ENCODE measurements at regions not wholly inside any gene's neighbourhood (a gene's known extent, or its start where the extent isn't known, plus 50 kb on each side); places are given as distances from the start of the nearest gene placed in this dataset.

DNA sequence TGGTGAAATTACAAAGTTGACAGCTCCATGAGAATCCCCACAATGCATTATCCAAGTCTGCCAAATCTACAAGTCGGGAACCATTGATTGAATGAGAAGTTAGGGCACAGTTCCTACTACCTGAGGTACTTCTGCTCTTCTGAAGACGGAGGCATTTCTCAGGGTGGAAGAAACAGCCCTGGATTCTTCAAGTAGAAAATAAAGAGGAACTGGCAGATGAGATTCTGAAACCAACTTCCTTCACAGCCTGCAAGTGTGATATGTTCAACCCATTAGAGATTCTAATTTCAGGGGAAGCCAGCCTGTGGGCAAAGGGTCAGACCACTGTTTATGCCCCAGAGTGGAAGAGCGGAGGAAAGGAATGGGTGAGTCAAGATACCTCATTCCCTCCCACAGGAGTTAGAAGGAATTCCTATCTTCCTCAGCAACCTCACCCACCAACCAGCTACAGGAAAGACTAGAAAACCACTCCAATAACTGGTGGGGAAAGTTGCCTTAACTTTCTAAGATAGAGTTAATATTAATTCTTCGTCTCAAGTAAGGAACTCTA is 50.5 kb upstream of the BMPER start:
- Histone ChIP-seq H3K4me3 (no peak overlapping the region), H3K27me3 (ENCODE audit: low read depth) (no peaks in the 10 kb centered on the region), H3K36me3 (no peaks in the 10 kb centered on the region), H3K27ac (no peak overlapping the region), H3K9me3 (no peaks in the 10 kb centered on the region), H3K4me1 (no peaks in the 10 kb centered on the region)
- intact Hi-C loops (cut with DNase I): no loop called here
- TF ChIP-seq, protein P1, sequence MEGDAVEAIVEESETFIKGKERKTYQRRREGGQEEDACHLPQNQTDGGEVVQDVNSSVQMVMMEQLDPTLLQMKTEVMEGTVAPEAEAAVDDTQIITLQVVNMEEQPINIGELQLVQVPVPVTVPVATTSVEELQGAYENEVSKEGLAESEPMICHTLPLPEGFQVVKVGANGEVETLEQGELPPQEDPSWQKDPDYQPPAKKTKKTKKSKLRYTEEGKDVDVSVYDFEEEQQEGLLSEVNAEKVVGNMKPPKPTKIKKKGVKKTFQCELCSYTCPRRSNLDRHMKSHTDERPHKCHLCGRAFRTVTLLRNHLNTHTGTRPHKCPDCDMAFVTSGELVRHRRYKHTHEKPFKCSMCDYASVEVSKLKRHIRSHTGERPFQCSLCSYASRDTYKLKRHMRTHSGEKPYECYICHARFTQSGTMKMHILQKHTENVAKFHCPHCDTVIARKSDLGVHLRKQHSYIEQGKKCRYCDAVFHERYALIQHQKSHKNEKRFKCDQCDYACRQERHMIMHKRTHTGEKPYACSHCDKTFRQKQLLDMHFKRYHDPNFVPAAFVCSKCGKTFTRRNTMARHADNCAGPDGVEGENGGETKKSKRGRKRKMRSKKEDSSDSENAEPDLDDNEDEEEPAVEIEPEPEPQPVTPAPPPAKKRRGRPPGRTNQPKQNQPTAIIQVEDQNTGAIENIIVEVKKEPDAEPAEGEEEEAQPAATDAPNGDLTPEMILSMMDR (IDR thresholded peaks at IDR 0.05): no peak
- DNase-seq (no peak), ATAC-seq (no peak)
